MM.1S (cell line): ENCODE measurements at regions not wholly inside any gene's neighbourhood (a gene's known extent, or its start where the extent isn't known, plus 50 kb on each side); places are given as distances from the start of the nearest gene placed in this dataset.

ENCODE experiments used
- DNase-seq: peaks from one replicate; pipeline ENCODE4 v3.0.0-alpha.2; 2015
- H2AFZ ChIP-seq: fragments of 300-600 bp; sonication (generic); 2 replicates; pipeline ENCODE4 v1.6.0; 2016; ENCODE audit warnings: antibody characterized with exemption, low read length
- H3F3A ChIP-seq: fragments of 300-600 bp; sonication (generic); 2 replicates; pipeline ENCODE4 v1.6.1; 2016; ENCODE audit warnings: mild to moderate bottlenecking, antibody characterized with exemption, low read length, moderate library complexity, mixed read lengths; ENCODE audit not compliant: insufficient read depth
- H3K27ac ChIP-seq: fragments of 300-600 bp; sonication (generic); 2 replicates; pipeline ENCODE4 v1.5.1; 2016; ENCODE audit warnings: mild to moderate bottlenecking, low read length
- H3K27me3 ChIP-seq: fragments of 300-600 bp; sonication (generic); replicated peaks from 2 replicates; pipeline ENCODE4 v1.6.0; 2016; ENCODE audit warnings: low read length; ENCODE audit not compliant: insufficient read depth
- H3K36me3 ChIP-seq: fragments of 300-600 bp; sonication (generic); replicated peaks from 2 replicates; pipeline ENCODE4 v1.6.1; 2016; ENCODE audit warnings: mild to moderate bottlenecking, low read length, mixed read lengths; ENCODE audit not compliant: insufficient read depth
- H3K4me1 ChIP-seq: fragments of 300-600 bp; sonication (generic); 2 replicates; pipeline ENCODE4 v1.6.1; 2016; ENCODE audit warnings: low read length, mixed read lengths
- H3K4me2 ChIP-seq: fragments of 300-600 bp; sonication (generic); 2 replicates; pipeline ENCODE4 v1.6.0; 2016; ENCODE audit warnings: low read depth, low read length
- H3K4me3 ChIP-seq: fragments of 300-600 bp; sonication (generic); 2 replicates; pipeline ENCODE4 v1.5.1; 2016; ENCODE audit warnings: low read length, mixed read lengths
- H3K79me2 ChIP-seq: fragments of 300-600 bp; sonication (generic); 2 replicates; pipeline ENCODE4 v1.6.1; 2016; ENCODE audit warnings: mixed run types, low read length, mixed read lengths
- H3K9ac ChIP-seq: fragments of 300-600 bp; sonication (generic); 2 replicates; pipeline ENCODE4 v1.6.1; 2016; ENCODE audit warnings: low read length, mixed read lengths
- H3K9me2 ChIP-seq: fragments of 300-600 bp; sonication (generic); replicated peaks from 2 replicates; pipeline ENCODE4 v1.6.1; 2016; ENCODE audit warnings: mild to moderate bottlenecking, low read length, mixed read lengths; ENCODE audit not compliant: insufficient read depth
- H3K9me3 ChIP-seq: fragments of 300-600 bp; sonication (generic); replicated peaks from 2 replicates; pipeline ENCODE4 v1.6.1; 2016; ENCODE audit warnings: mild to moderate bottlenecking, low read length, mixed read lengths; ENCODE audit not compliant: insufficient read depth
- H4K20me1 ChIP-seq: fragments of 300-600 bp; sonication (generic); 2 replicates; pipeline ENCODE4 v1.6.1; 2016; ENCODE audit warnings: mild to moderate bottlenecking, low read length, moderate library complexity, mixed read lengths; ENCODE audit not compliant: insufficient read depth
- CTCF ChIP-seq: fragments of 300-600 bp; sonication (generic); IDR thresholded peaks from 2 replicates; pipeline ENCODE4 v1.5.1; 2016; ENCODE audit warnings: antibody characterized with exemption, low read length, mixed read lengths
- EZH2 ChIP-seq: fragments of 300-600 bp; sonication (generic); optimal IDR thresholded peaks from 2 replicates; pipeline ENCODE3; 2017; ENCODE audit warnings: low read depth, mild to moderate bottlenecking, antibody characterized with exemption, low read length, mixed read lengths
- EZH2phosphoT487 ChIP-seq: fragments of 300-600 bp; sonication (generic); IDR thresholded peaks from 2 replicates; pipeline ENCODE4 v1.6.1; 2018; ENCODE audit warnings: antibody characterized with exemption, low read length

- no peak for DNase-seq
- no peaks in the 10 kb centered on the region for H3K79me2 ChIP-seq
- H3K9me3 ChIP-seq, result no peaks in the 10 kb centered on the region
- H3K27me3 ChIP-seq, result peaks cover 21% of the 10 kb centered on the region; the same call in 1 of the 2 replicates
- H3K4me1 ChIP-seq, result no peaks in the 10 kb centered on the region
- TF ChIP-seq EZH2phosphoT487 (no peak), CTCF (no peak), EZH2 (no peak)
- no peaks in the 10 kb centered on the region for H4K20me1 ChIP-seq
- no peaks in the 10 kb centered on the region for H3K36me3 ChIP-seq
- H3K9ac ChIP-seq, result no peak overlapping the region
- no peak overlapping the region for H2AFZ ChIP-seq
- H3K4me2 ChIP-seq, result no peak overlapping the region
- H3K4me3 ChIP-seq, result no peak overlapping the region
- no peak overlapping the region for H3K27ac ChIP-seq
- H3K9me2 ChIP-seq, result no peaks in the 10 kb centered on the region
- no peaks in the 10 kb centered on the region for H3F3A ChIP-seq
These were observed 118.0 kb downstream of the SOX1 start for GRCh38 chr13:112184851-112185371.

DNA sequence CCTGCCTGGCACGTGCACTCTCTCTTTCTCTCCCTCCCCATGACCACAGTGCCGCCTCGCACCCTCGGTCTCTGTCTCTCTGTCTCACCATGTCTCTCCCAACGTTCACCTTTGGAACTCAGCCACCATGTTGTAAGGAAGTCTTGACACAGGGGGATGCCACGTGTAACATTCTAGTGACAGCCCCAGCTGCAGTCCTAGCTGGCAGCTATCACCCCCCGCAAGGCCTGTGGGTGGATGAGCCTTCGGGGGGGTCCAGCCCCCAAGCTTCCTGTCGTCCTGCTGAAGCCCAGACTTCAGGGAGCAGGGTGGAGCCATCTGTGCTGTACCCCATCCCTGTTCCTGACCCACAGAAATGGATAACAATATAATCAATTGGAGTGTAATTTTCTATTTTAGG lies 118.5 kb downstream of the SOX1 start:
- no peak overlapping the region for H2AFZ ChIP-seq
- no peak overlapping the region for H3K27ac ChIP-seq
- H3F3A ChIP-seq, result no peaks in the 10 kb centered on the region
- no peak overlapping the region for H3K4me2 ChIP-seq
- H3K9me3 ChIP-seq, result no peaks in the 10 kb centered on the region
- peaks cover 15% of the 10 kb centered on the region; the same call in 1 of the 2 replicates for H3K27me3 ChIP-seq
- no peak overlapping the region for H3K4me3 ChIP-seq
- H3K9ac ChIP-seq, result no peak overlapping the region
- no peaks in the 10 kb centered on the region for H4K20me1 ChIP-seq
- no peaks in the 10 kb centered on the region for H3K79me2 ChIP-seq
- H3K4me1 ChIP-seq, result no peaks in the 10 kb centered on the region
- TF ChIP-seq EZH2phosphoT487, result no peak
- TF ChIP-seq EZH2, result no peak
- no peak for TF ChIP-seq CTCF
- DNase-seq, result no peak
- H3K9me2 ChIP-seq, result no peaks in the 10 kb centered on the region
- H3K36me3 ChIP-seq, result no peaks in the 10 kb centered on the region

- no peak overlapping the region for H3K9ac ChIP-seq
- H3K27ac ChIP-seq, result no peak overlapping the region
- no peaks in the 10 kb centered on the region for H3F3A ChIP-seq
- no peak for TF ChIP-seq CTCF
- TF ChIP-seq EZH2phosphoT487, result no peak
- no peak for TF ChIP-seq EZH2
- no peak overlapping the region for H3K4me3 ChIP-seq
- H4K20me1 ChIP-seq, result no peaks in the 10 kb centered on the region
- H2AFZ ChIP-seq, result no peak overlapping the region
- H3K4me1 ChIP-seq, result no peaks in the 10 kb centered on the region
- peaks cover 9% of the 10 kb centered on the region; the same call in 1 of the 2 replicates for H3K27me3 ChIP-seq
- DNase-seq, result no peak
- no peak overlapping the region for H3K4me2 ChIP-seq
- H3K36me3 ChIP-seq, result no peaks in the 10 kb centered on the region
- no peaks in the 10 kb centered on the region for H3K79me2 ChIP-seq
- H3K9me2 ChIP-seq, result no peaks in the 10 kb centered on the region
- no peaks in the 10 kb centered on the region for H3K9me3 ChIP-seq
These were observed 119.1 kb downstream of the SOX1 start for GRCh38 chr13:112186091-112186490.
